HEK293 (cell line): ENCODE measurements at regions not wholly inside any gene's neighbourhood (a gene's known extent, or its start where the extent isn't known, plus 50 kb on each side); places are given as distances from the start of the nearest gene placed in this dataset.

Source experiments
- CTCF ChIA-PET: fragments of 350-600 bp; formaldehyde crosslinking; extraction: SDS; loops from one replicate; lab custom pipeline; 2021; ENCODE audit warnings: antibody characterized with exemption; lab: Yijun Ruan, JAX
- POLR2A ChIA-PET: fragments of 300-600 bp; formaldehyde crosslinking; extraction: SDS; loops from one replicate; lab custom pipeline; 2020; ENCODE audit warnings: antibody characterized with exemption, inconsistent platforms; lab: Yijun Ruan, JAX
- H3K27ac ChIP-seq: fragments of 200-500 bp; sonication (Bioruptor generic); 2 replicates; pipeline ENCODE4 v1.5.1; 2014; ENCODE audit warnings: low read depth, low read length, control low read depth, inconsistent platforms; ENCODE audit errors: extremely low read depth
- H3K36me3 ChIP-seq, 2 experiments: fragments of 200-500 bp in 1 of 2; sonication (Bioruptor generic) in 1 of 2; 1 replicate in 1 of 2; 2 replicates in 1 of 2; pipeline ENCODE4 v1.5.1; 2014 to 2017; ENCODE audit warnings: inconsistent platforms in 2 of 2, low read length in 2 of 2; ENCODE audit not compliant: control insufficient read depth in 2 of 2, insufficient read depth in 1 of 2
- H3K4me1 ChIP-seq: fragments of 200-500 bp; sonication (Bioruptor generic); 2 replicates; pipeline ENCODE4 v1.5.1; 2014; ENCODE audit warnings: mild to moderate bottlenecking, low read length, inconsistent platforms; ENCODE audit not compliant: control insufficient read depth, insufficient read depth
- H3K4me3 ChIP-seq: 2 replicates; pipeline ENCODE4 v1.5.1; 2011; ENCODE audit warnings: low read depth, mild to moderate bottlenecking, control low read depth, low read length, moderate library complexity
- H3K9me3 ChIP-seq: fragments of 200-500 bp; sonication (Bioruptor generic); 2 replicates; pipeline ENCODE4 v1.5.1; 2014; ENCODE audit warnings: low read depth, low read length, inconsistent platforms; ENCODE audit not compliant: control insufficient read depth, insufficient read depth
- FEZF1 ChIP-seq: fragments of 450-650 bp; formaldehyde crosslinking; IDR thresholded peaks from 2 replicates; pipeline ENCODE4 v1.5.1; 2016; ENCODE audit warnings: missing biosample characterization, missing genetic modification characterization
- GFI1B ChIP-seq: fragments of 450-650 bp; formaldehyde crosslinking; IDR thresholded peaks from 2 replicates; pipeline ENCODE4 v1.5.1; 2016; ENCODE audit warnings: missing biosample characterization, missing genetic modification characterization
- KLF9 ChIP-seq: fragments of 450-650 bp; formaldehyde crosslinking; IDR thresholded peaks from 2 replicates; pipeline ENCODE4 v1.5.1; 2016; ENCODE audit warnings: missing biosample characterization, missing genetic modification characterization, low read depth
- SP7 ChIP-seq: fragments of 450-650 bp; formaldehyde crosslinking; IDR thresholded peaks from 2 replicates; pipeline ENCODE4 v1.5.1; 2016; ENCODE audit warnings: missing biosample characterization, missing genetic modification characterization
- ZBTB21 ChIP-seq: fragments of 450-650 bp; formaldehyde crosslinking; IDR thresholded peaks from 2 replicates; pipeline ENCODE4 v1.5.1; 2017; ENCODE audit warnings: missing biosample characterization, missing genetic modification characterization
- ZFP3 ChIP-seq: fragments of 450-650 bp; formaldehyde crosslinking; IDR thresholded peaks from 2 replicates; pipeline ENCODE4 v1.5.1; 2016; ENCODE audit warnings: low read depth, missing biosample characterization, missing genetic modification characterization
- ZFP41 ChIP-seq: fragments of 450-650 bp; formaldehyde crosslinking; IDR thresholded peaks from 2 replicates; pipeline ENCODE4 v1.5.1; 2016; ENCODE audit warnings: missing biosample characterization, missing genetic modification characterization, borderline replicate concordance
- ZNF302 ChIP-seq: fragments of 450-650 bp; formaldehyde crosslinking; IDR thresholded peaks from 2 replicates; pipeline ENCODE4 v1.5.1; 2016; ENCODE audit warnings: missing biosample characterization, missing genetic modification characterization, low read depth
- ZNF341 ChIP-seq: fragments of 450-650 bp; formaldehyde crosslinking; IDR thresholded peaks from 2 replicates; pipeline ENCODE4; 2016; ENCODE audit warnings: low read depth, missing biosample characterization, missing genetic modification characterization
- ZNF404 ChIP-seq: fragments of 450-650 bp; formaldehyde crosslinking; IDR thresholded peaks from 2 replicates; pipeline ENCODE4 v1.5.1; 2017; ENCODE audit warnings: missing biosample characterization, missing genetic modification characterization
- ZNF423 ChIP-seq: fragments of 450-650 bp; formaldehyde crosslinking; IDR thresholded peaks from 2 replicates; pipeline ENCODE4 v1.5.1; 2016; ENCODE audit warnings: missing biosample characterization, missing genetic modification characterization
- ZNF426 ChIP-seq: fragments of 450-650 bp; formaldehyde crosslinking; IDR thresholded peaks from 2 replicates; pipeline ENCODE4 v1.5.1; 2017; ENCODE audit warnings: missing biosample characterization, missing genetic modification characterization, mild to moderate bottlenecking, inconsistent platforms, moderate library complexity
- ZNF544 ChIP-seq: fragments of 450-650 bp; formaldehyde crosslinking; IDR thresholded peaks from 2 replicates; pipeline ENCODE4 v1.5.0; 2017; ENCODE audit warnings: missing biosample characterization, missing genetic modification characterization
- ZNF555 ChIP-seq: fragments of 450-650 bp; formaldehyde crosslinking; conservative IDR thresholded peaks from 2 replicates; pipeline ENCODE4 v1.5.1; 2017; ENCODE audit warnings: missing biosample characterization, mild to moderate bottlenecking, missing genetic modification characterization, inconsistent platforms
- ZNF585B ChIP-seq: fragments of 450-650 bp; formaldehyde crosslinking; IDR thresholded peaks from 2 replicates; pipeline ENCODE4 v1.5.1; 2016; ENCODE audit warnings: missing biosample characterization, missing genetic modification characterization
- ZNF610 ChIP-seq: fragments of 450-650 bp; formaldehyde crosslinking; IDR thresholded peaks from 2 replicates; pipeline ENCODE4 v1.5.1; 2016; ENCODE audit warnings: missing biosample characterization, missing genetic modification characterization, borderline replicate concordance
- ZNF645 ChIP-seq: fragments of 450-650 bp; formaldehyde crosslinking; IDR thresholded peaks from 2 replicates; pipeline ENCODE4; 2016; ENCODE audit warnings: missing biosample characterization, missing genetic modification characterization
- ZNF654 ChIP-seq: fragments of 450-650 bp; formaldehyde crosslinking; IDR thresholded peaks from 2 replicates; pipeline ENCODE4 v1.5.1; 2016; ENCODE audit warnings: low read depth, missing biosample characterization, missing genetic modification characterization
- ZNF670 ChIP-seq: fragments of 450-650 bp; formaldehyde crosslinking; IDR thresholded peaks from 2 replicates; pipeline ENCODE4 v1.5.1; 2016; ENCODE audit warnings: missing biosample characterization, missing genetic modification characterization, low read depth
- ZNF707 ChIP-seq: fragments of 450-650 bp; formaldehyde crosslinking; IDR thresholded peaks from 2 replicates; pipeline ENCODE4 v1.5.1; 2016; ENCODE audit warnings: missing biosample characterization, missing genetic modification characterization
- ZNF776 ChIP-seq: fragments of 450-650 bp; formaldehyde crosslinking; IDR thresholded peaks from 2 replicates; pipeline ENCODE4 v1.5.0; 2017; ENCODE audit warnings: missing biosample characterization, missing genetic modification characterization, borderline replicate concordance
- TF ChIP-seq, protein P1 (sequence below): fragments of 450-650 bp; formaldehyde crosslinking; IDR thresholded peaks from 2 replicates; pipeline ENCODE4 v1.5.1; 2016; ENCODE audit warnings: missing biosample characterization, missing genetic modification characterization
- TF ChIP-seq, protein P2 (sequence below): fragments of 450-650 bp; formaldehyde crosslinking; IDR thresholded peaks from 2 replicates; pipeline ENCODE4 v1.5.1; 2016; ENCODE audit warnings: missing biosample characterization, missing genetic modification characterization, borderline replicate concordance

DNA sequence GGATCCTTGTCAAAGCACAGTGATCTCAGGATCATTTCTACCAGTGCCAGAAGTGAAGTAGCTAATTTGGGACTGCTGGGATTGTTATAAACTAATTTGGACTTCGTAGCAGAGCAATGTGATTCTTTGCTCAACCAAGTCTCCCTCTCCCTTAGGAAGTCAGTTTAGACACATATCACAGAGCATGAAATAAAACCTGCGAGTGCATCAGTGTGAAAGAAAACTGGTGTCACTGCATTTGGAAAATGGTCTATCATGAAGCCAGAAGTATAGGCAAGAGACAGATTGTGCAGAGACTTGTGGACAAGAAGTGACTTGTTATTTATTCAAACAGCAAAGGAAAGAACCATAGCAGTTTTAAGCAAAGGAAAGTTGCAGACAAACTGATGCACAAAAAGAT is 560.5 kb upstream of the NRG3 start (continued):
- TF ChIP-seq, protein P1, sequence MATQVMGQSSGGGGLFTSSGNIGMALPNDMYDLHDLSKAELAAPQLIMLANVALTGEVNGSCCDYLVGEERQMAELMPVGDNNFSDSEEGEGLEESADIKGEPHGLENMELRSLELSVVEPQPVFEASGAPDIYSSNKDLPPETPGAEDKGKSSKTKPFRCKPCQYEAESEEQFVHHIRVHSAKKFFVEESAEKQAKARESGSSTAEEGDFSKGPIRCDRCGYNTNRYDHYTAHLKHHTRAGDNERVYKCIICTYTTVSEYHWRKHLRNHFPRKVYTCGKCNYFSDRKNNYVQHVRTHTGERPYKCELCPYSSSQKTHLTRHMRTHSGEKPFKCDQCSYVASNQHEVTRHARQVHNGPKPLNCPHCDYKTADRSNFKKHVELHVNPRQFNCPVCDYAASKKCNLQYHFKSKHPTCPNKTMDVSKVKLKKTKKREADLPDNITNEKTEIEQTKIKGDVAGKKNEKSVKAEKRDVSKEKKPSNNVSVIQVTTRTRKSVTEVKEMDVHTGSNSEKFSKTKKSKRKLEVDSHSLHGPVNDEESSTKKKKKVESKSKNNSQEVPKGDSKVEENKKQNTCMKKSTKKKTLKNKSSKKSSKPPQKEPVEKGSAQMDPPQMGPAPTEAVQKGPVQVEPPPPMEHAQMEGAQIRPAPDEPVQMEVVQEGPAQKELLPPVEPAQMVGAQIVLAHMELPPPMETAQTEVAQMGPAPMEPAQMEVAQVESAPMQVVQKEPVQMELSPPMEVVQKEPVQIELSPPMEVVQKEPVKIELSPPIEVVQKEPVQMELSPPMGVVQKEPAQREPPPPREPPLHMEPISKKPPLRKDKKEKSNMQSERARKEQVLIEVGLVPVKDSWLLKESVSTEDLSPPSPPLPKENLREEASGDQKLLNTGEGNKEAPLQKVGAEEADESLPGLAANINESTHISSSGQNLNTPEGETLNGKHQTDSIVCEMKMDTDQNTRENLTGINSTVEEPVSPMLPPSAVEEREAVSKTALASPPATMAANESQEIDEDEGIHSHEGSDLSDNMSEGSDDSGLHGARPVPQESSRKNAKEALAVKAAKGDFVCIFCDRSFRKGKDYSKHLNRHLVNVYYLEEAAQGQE (tag by site-specific recombination): no peak
- TF ChIP-seq ZBTB21: no peak
- no peak for TF ChIP-seq ZNF423

DNA sequence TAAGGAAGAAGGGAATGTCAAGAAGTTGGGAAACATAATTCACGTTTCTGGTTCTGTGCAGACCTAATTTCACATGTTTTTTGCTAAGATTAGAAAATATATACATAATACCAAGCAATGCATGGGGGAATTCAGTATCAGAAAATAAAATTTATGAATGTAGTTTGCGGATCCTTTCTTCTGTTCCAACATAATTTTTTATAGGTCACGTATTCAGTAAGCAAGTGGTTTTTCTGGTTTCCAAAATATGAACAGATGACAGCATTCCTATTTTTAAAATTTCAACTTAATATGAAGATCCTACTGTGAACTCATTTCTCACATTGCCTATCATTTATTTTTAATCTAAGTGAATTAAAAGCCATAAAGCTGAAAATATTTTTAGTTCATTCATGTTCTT is 560.0 kb upstream of the NRG3 start:
- no peak overlapping the region for H3K27ac ChIP-seq
- CTCF ChIA-PET: no interaction called here

DNA sequence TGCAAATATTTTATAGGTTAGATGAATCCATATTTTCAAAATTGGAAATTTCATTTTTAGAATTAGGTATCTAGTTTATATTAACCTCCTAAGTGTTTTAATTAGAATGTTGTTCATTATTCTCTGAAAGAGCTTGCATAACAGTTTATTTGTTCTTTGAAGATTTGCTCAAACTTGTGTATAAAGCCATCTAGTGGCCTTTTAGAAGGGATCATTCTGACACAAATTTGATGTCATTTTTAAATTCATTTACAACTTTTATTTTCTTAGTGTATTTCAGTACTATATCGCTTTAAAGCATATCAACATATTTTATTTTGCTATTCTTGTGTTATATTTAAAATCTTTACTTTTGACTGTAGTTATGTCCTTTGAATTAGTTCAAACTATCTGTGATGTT is 527.0 kb upstream of the NRG3 start:
- CTCF ChIA-PET: no interaction called here

More for the DNA sequence above, 560.0 kb upstream of the NRG3 start:
- TF ChIP-seq ZNF585B: no peak
- Histone ChIP-seq H3K4me1 (no peaks in the 10 kb centered on the region), H3K4me3 (no peak overlapping the region), H3K9me3 (no peaks in the 10 kb centered on the region), H3K36me3 (no peaks in the 10 kb centered on the region)
- POLR2A ChIA-PET: no interaction called here

DNA sequence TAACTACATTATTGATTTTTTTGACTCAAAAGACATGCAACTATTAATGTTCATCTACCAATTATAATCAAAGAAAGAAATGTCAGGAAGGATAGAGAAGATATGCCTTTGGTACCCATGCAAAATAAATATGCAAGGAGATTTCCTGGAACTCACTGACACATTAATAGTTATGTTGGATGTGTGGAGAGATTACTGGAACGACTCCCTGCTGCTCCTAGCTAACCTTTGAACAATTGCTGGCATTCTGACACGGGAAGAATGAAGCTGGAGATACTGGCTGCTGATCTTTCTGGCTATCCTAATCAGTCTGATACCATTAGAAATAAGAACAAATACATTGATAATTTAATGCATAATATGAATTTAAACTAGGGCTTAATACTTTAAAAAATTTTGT is 507.9 kb upstream of the NRG3 start:
- POLR2A ChIA-PET: no interaction called here
- Histone ChIP-seq H3K4me1 (no peaks in the 10 kb centered on the region), H3K9me3 (no peaks in the 10 kb centered on the region), H3K36me3 (no peaks in the 10 kb centered on the region), H3K27ac (no peak overlapping the region), H3K4me3 (no peak overlapping the region)
- no peak for TF ChIP-seq ZNF670 (tag by site-specific recombination)
- no peak for TF ChIP-seq ZNF426 (tag by site-specific recombination)
- no peak for TF ChIP-seq ZFP41 (tag by site-specific recombination)
- CTCF ChIA-PET: no interaction called here

More for the DNA sequence above, 527.0 kb upstream of the NRG3 start:
- POLR2A ChIA-PET: no interaction called here
- H3K36me3 ChIP-seq: no peaks in the 10 kb centered on the region
- TF ChIP-seq ZNF544 (no peak), ZNF341 (tag by site-specific recombination) (no peak)
- H3K4me1 ChIP-seq: no peaks in the 10 kb centered on the region
- no peak overlapping the region for H3K4me3 ChIP-seq
- H3K27ac ChIP-seq: no peak overlapping the region
- no peaks in the 10 kb centered on the region for H3K9me3 ChIP-seq

GRCh38 chr10:81386817-81387216 is 488.2 kb upstream of the NRG3 start:
- H3K4me3 ChIP-seq: no peak overlapping the region
- H3K27ac ChIP-seq: no peak overlapping the region
- CTCF ChIA-PET: no interaction called here
- H3K4me1 ChIP-seq: no peaks in the 10 kb centered on the region
- POLR2A ChIA-PET: no interaction called here
- H3K36me3 ChIP-seq: no peaks in the 10 kb centered on the region
- H3K9me3 ChIP-seq: no peaks in the 10 kb centered on the region
- TF ChIP-seq ZNF654 (tag by site-specific recombination) (no peak), GFI1B (tag by site-specific recombination) (no peak), ZNF555 (tag by site-specific recombination) (no peak), FEZF1 (tag by site-specific recombination) (no peak), ZNF610 (tag by site-specific recombination) (no peak), KLF9 (tag by site-specific recombination) (no peak), ZNF707 (tag by site-specific recombination) (no peak), ZFP3 (tag by site-specific recombination) (no peak), ZNF302 (no peak), ZNF776 (tag by site-specific recombination) (no peak), ZNF404 (no peak), SP7 (tag by site-specific recombination) (no peak), ZNF645 (no peak)
- TF ChIP-seq, protein P2, sequence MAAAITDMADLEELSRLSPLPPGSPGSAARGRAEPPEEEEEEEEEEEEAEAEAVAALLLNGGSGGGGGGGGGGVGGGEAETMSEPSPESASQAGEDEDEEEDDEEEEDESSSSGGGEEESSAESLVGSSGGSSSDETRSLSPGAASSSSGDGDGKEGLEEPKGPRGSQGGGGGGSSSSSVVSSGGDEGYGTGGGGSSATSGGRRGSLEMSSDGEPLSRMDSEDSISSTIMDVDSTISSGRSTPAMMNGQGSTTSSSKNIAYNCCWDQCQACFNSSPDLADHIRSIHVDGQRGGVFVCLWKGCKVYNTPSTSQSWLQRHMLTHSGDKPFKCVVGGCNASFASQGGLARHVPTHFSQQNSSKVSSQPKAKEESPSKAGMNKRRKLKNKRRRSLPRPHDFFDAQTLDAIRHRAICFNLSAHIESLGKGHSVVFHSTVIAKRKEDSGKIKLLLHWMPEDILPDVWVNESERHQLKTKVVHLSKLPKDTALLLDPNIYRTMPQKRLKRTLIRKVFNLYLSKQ (tag by site-specific recombination): no peak
